ENCODE measurements at regions not wholly inside any gene's neighbourhood (a gene's known extent, or its start where the extent isn't known, plus 50 kb on each side); places are given as distances from the start of the nearest gene placed in this dataset.

DNA sequence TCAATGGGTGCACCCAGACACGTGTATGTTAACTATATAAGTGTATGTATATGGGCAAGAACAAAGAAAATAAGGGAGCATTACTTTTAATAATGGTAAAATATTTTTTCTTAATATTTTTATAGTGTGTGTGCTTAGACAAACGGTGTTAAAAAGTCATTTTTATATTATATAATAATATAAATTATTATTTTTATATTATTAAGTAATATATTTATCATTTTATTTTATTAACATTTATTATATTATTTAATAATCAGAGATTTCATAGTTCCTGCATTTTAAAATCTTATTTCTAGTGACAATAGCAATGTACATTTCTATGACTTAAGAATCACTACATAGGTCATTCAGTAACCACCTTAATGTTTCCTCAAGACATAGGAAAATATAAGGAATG is 184.4 kb downstream of the SLITRK5 start:
- TF ChIP-seq, protein P1, sequence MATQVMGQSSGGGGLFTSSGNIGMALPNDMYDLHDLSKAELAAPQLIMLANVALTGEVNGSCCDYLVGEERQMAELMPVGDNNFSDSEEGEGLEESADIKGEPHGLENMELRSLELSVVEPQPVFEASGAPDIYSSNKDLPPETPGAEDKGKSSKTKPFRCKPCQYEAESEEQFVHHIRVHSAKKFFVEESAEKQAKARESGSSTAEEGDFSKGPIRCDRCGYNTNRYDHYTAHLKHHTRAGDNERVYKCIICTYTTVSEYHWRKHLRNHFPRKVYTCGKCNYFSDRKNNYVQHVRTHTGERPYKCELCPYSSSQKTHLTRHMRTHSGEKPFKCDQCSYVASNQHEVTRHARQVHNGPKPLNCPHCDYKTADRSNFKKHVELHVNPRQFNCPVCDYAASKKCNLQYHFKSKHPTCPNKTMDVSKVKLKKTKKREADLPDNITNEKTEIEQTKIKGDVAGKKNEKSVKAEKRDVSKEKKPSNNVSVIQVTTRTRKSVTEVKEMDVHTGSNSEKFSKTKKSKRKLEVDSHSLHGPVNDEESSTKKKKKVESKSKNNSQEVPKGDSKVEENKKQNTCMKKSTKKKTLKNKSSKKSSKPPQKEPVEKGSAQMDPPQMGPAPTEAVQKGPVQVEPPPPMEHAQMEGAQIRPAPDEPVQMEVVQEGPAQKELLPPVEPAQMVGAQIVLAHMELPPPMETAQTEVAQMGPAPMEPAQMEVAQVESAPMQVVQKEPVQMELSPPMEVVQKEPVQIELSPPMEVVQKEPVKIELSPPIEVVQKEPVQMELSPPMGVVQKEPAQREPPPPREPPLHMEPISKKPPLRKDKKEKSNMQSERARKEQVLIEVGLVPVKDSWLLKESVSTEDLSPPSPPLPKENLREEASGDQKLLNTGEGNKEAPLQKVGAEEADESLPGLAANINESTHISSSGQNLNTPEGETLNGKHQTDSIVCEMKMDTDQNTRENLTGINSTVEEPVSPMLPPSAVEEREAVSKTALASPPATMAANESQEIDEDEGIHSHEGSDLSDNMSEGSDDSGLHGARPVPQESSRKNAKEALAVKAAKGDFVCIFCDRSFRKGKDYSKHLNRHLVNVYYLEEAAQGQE (IDR thresholded peaks at IDR 0.05) = no peak
- no peak for TF ChIP-seq EP300 (IDR thresholded peaks at IDR 0.05)
- TF ChIP-seq, protein P2, sequence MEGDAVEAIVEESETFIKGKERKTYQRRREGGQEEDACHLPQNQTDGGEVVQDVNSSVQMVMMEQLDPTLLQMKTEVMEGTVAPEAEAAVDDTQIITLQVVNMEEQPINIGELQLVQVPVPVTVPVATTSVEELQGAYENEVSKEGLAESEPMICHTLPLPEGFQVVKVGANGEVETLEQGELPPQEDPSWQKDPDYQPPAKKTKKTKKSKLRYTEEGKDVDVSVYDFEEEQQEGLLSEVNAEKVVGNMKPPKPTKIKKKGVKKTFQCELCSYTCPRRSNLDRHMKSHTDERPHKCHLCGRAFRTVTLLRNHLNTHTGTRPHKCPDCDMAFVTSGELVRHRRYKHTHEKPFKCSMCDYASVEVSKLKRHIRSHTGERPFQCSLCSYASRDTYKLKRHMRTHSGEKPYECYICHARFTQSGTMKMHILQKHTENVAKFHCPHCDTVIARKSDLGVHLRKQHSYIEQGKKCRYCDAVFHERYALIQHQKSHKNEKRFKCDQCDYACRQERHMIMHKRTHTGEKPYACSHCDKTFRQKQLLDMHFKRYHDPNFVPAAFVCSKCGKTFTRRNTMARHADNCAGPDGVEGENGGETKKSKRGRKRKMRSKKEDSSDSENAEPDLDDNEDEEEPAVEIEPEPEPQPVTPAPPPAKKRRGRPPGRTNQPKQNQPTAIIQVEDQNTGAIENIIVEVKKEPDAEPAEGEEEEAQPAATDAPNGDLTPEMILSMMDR (IDR thresholded peaks at IDR 0.05) = no peak
- TF ChIP-seq ESRRA (IDR thresholded peaks at IDR 0.05; ENCODE audit: borderline replicate concordance, low read length) = no peak
- TF ChIP-seq, protein P3, sequence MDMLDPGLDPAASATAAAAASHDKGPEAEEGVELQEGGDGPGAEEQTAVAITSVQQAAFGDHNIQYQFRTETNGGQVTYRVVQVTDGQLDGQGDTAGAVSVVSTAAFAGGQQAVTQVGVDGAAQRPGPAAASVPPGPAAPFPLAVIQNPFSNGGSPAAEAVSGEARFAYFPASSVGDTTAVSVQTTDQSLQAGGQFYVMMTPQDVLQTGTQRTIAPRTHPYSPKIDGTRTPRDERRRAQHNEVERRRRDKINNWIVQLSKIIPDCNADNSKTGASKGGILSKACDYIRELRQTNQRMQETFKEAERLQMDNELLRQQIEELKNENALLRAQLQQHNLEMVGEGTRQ (IDR thresholded peaks at IDR 0.05) = no peak
- no peak for TF ChIP-seq MAFK (IDR thresholded peaks at IDR 0.05; ENCODE audit: partially characterized antibody)
- no peak for TF ChIP-seq POLR2A (IDR thresholded peaks at IDR 0.05; ENCODE audit: low read length)
- no peak for TF ChIP-seq CHD2 (IDR thresholded peaks at IDR 0.05; ENCODE audit: low read length, partially characterized antibody)
- TF ChIP-seq CEBPB (IDR thresholded peaks at IDR 0.05) = no peak
